HG03457 (cell line): ENCODE measurements at regions not wholly inside any gene's neighbourhood (a gene's known extent, or its start where the extent isn't known, plus 50 kb on each side); places are given as distances from the start of the nearest gene placed in this dataset.

Experiments used
- ATAC-seq: cut with Tn5 transposase; IDR thresholded peaks from one replicate; pipeline ENCODE4 v1.9.1; 2021; ENCODE audit warnings: moderate number of reproducible peaks; ENCODE audit not compliant: unreplicated experiment

GRCh38 chr1:106681939-106682522 lies 374.4 kb upstream of the PRMT6 start:
- ATAC-seq = no peak

GRCh38 chr1:106688446-106688845 lies 368.0 kb upstream of the PRMT6 start:
- ATAC-seq = no peak

DNA sequence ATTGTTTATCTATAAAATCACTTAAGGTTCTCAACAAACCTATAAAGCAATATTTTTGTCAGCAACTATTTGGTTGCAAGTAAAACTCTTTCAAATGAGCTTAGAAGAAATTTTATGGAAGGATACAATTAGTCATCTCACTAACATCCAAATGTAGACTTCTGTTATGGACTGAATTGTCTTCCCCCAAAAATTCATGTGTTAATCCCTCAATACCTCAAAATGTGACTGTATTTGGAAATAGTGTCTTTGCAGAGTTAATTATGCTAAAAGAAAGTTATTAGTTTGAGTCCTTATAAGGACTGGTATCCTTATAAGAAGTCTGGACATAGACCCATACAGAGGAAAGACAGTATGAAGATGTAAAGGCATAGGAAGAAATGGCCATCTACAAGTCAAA lies 357.8 kb upstream of the PRMT6 start:
- no peak for ATAC-seq

DNA sequence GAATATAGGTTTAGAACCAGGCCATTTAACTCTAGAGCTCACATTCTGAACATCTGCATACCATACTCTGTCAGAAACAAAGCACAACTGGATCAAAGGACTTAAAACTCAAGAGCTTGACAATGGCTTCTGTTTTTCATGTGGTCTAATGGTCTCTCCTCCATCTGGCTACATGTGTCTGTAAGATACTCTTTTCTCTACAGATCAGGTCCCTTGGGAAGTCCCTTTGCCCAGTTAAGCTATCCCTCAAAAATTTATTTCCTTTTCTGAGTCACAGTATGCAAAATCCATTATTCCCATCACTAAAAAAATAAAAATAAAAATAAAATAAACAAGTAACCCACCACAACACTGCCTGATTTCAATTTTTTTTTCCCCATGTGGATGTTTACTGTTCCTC lies 357.0 kb upstream of the PRMT6 start:
- ATAC-seq = no peak

DNA sequence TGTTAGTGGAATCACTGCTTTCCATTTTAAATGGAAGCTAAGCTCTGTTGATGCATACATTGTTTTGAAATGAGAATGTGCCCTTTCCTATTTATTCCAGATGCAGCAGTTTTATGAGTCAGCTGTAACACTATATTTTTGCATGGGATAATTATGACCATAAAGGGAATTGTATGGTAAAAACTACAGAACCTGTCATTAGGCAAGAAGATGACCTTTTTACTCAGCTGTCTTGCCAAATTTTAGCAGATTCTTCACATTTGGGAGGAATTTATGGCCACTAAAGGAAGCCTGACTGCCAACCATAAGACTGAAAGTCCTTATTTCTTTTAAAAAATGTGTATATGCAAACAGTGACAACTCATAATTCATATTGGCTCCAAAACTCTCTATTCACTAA lies 356.3 kb upstream of the PRMT6 start:
- ATAC-seq = no peak

GRCh38 chr1:106705971-106706370 lies 350.5 kb upstream of the PRMT6 start:
- no peak for ATAC-seq

DNA sequence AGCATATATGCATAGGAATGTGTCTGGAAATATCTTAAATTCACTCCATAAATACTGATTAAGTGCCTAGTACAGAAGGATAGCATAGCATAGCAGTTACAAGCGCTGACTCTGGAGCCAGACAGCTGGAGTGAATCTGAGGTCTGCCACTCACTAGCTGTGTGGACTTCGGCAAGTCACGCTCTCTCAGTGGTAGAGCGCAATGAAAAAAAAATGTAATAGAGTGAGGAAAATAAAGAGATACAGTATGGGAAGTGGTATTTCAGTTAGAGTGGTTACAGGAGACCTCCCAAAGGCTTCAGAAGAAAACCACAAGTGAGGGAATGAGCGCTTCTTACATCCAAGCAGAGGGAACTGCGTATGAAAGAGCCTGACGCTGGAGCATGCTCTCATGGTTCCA lies 338.9 kb upstream of the PRMT6 start:
- ATAC-seq = no peak

DNA sequence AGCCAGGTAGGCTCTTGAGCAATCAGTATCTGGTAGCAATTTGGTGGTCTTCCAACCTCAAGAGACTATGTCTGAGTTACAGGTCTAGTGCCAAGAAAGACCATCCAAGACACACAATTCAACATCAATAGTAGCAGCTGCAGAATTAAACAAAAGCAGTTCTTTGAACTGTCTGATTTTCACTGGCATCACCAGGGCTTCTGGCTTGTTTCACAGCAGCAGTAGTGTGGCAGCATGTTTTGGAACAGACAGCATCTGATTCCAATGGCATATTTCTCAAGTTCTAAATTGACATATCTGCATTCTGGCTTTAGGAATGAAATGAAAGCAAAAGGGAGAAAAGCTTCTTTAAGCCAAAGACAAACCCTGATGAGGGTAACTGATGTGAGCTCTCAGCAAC lies 334.7 kb upstream of the PRMT6 start:
- no peak for ATAC-seq

DNA sequence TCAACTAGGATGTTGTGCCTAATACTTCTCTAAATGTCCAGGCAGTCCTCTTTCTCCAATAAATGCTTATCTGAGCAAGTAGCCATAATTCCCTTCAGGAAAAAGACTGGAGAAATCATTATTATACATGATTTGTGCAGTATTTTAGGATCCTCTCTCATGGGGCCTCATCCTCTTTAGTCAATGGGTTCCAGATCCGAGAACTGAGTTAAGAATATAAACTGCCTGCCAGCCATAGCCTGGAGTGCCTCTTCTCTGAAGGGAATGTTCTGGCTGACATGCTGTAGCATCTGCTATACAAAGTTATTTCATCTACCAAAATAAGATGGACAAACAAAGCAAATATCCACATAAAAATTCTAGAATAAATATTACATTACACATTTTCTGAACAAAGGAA lies 334.0 kb upstream of the PRMT6 start:
- no peak for ATAC-seq

GRCh38 chr1:106727171-106727570 lies 329.3 kb upstream of the PRMT6 start:
- ATAC-seq = peak; percentile 88

- no peak for ATAC-seq
Measured at GRCh38 chr1:106746448-106747085, 309.9 kb upstream of the PRMT6 start.

DNA sequence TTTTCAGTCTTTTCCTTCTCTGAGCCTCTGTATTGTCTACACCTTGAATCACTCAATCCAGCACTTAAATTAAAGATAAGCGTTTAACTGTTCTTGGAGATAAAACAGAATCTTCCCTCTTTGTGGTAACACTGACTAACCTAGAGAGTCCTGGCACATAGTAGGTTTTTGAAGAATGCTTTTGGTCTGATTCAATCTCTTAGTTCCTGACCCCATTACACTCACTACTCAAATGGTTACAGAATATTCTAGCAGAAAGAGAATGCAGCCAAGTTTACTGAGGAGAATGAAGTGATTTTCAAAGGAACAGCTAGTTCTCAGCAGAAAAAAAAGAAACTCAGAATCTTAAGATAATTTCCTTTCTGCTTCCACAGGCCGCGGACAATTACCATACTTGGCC lies 309.2 kb upstream of the PRMT6 start:
- no peak for ATAC-seq

GRCh38 chr1:106747791-106748190 lies 308.7 kb upstream of the PRMT6 start:
- ATAC-seq = no peak

DNA sequence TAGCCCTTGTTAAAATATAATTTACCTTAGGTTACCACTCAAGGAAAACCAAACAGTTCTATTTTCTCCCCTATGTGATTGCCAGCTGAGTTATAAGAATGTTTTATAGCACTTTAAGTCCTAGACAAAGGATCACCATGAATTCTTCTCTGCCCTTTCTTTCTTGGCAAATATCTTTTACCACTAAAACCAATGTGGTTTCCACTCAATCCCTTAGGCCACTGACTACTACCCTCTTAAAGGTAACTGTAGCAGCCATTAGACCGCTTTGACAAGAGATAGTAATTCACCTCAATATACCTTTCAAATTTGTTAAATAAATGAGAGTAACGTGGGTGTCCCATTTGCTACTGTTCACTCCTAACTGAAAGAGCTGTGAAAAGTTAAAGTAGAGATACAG lies 307.9 kb upstream of the PRMT6 start:
- ATAC-seq = no peak

DNA sequence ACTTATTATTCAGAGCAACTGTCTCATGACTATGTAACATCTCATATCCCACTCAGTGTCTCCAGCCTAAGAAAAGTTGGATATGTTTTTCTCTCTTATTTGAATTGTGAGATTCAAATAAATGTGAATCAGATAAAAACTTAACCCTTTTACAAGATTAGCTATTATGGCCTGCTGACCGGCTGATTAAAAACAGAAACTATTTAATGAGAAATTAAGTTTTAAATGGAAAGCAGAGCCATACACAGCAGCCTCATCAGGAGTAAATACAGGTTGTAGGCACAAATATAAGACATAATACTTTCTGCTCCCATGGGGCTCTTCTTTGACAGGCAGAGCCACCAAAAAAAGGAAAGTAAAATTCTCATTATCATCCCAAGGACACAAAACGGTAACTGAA lies 307.0 kb upstream of the PRMT6 start:
- ATAC-seq = no peak

- ATAC-seq = no peak
Measured at GRCh38 chr1:106749906-106750305, 306.6 kb upstream of the PRMT6 start.

- no peak for ATAC-seq
Measured at GRCh38 chr1:106751002-106751401, 305.5 kb upstream of the PRMT6 start.

DNA sequence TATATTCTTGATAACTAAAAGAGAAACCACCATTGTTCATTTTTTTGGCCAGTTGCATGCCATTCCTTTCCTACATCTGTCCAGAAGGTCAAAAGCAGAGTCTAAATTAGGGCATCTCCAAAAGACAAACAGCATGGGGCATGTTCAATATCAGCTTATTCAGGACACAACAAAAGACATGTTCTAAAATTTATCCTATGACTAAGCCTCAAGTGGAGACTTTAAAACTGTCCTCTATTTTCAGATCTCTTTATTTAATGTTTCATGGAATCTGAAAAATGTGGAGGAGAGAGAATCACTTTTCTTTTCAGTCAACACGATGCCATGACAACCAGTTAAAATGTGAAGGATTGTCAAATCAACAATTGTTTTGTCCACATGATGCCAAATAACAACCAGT lies 303.4 kb upstream of the PRMT6 start:
- ATAC-seq = no peak

- no peak for ATAC-seq
Measured at GRCh38 chr1:106754957-106755356, 301.5 kb upstream of the PRMT6 start.

DNA sequence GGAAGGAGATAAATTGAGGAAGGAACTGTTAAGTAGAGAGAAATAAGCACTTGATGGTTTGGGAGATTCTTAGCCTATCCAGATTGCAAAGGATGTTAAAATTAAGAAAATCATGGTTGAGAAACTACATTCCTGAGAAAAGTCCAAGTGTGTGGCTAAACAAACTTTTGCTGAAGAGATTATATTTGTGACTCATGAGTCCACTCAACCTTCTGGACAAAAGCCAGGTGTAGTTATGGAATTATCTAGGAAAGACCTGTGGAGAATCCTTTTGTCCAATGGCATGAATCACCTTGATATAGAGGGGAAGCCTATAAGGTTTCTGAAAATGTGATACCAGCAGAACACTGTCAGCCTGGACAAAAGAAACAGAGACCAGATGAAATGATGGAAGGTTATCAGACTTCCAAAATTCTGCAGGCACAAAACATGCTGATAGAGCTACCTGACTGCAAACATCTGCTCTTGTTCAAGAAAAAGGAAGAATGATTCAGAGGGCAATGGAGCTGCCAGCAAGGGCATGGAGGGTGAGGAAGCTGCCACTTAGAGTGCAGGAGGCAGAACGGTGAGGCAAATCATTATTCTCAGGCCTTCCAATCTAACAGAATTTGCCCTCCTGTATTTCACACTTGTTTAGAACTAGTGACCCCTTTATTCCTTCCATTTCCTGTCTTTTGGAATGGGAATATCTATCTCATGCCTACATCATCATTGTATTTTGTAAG lies 300.6 kb upstream of the PRMT6 start:
- no peak for ATAC-seq

- ATAC-seq = no peak
Measured at GRCh38 chr1:106756752-106757151, 299.7 kb upstream of the PRMT6 start.

- no peak for ATAC-seq
Measured at GRCh38 chr1:106768077-106768476, 288.4 kb upstream of the PRMT6 start.

DNA sequence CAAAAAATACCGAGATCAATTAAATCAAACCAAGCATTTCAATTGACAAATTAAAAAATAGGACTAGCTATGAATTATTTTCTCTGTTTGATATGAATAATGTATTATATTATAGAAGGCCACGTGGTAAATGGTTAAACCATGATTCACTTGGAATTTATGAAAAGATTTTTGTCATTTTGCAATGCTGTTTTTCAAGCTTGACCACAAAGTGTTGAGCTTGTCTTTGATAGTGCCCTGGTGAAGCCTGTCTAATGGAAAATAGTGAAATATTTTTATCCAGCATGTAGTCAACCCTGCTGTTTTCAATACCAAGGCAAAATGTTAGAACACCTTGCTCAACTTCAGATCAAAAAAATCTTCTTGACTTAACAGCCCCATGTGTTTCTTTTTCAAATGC lies 288.0 kb upstream of the PRMT6 start:
- no peak for ATAC-seq
